Adrenal gland (tissue), 9 donors: ENCODE measurements at regions not wholly inside any gene's neighbourhood (a gene's known extent, or its start where the extent isn't known, plus 50 kb on each side); places are given as distances from the start of the nearest gene placed in this dataset.

Experiments
- DNase-seq, 7 donors: peaks; one replicate each; pipeline ENCODE4 v3.0.0-alpha.2; 2019 to 2020
- H3K27ac ChIP-seq, 5 donors: fragments of 200-600 bp; sonication (generic) in 4 of 5; 1 replicate in 3 of 5; 2 replicates in 2 of 5; pipeline versions ENCODE4 v1.5.1 to v1.8.0; 2016 to 2020; ENCODE audit warnings: mild to moderate bottlenecking in 1 of 5
- H3K27me3 ChIP-seq: fragments of 200-600 bp; 2 replicates; pipeline ENCODE4 v1.8.0; 2021
- H3K36me3 ChIP-seq, 2 donors: fragments of 200-600 bp; replicated peaks in 1 of 2; 1 replicate in 1 of 2; 2 replicates in 1 of 2; pipeline versions ENCODE4 v1.5.1 to v1.8.0; 2018 to 2022
- H3K4me1 ChIP-seq, 2 donors: fragments of 200-600 bp; replicated peaks in 1 of 2; 1 replicate in 1 of 2; 2 replicates in 1 of 2; pipeline versions ENCODE4 v1.5.1 to v1.8.0; 2018 to 2021
- H3K4me3 ChIP-seq, 4 donors: fragments of 200-600 bp; sonication (generic) in 3 of 4; one replicate each; pipeline ENCODE4 v1.5.1; 2016 to 2018
- H3K9me3 ChIP-seq, 3 donors: fragments of 200-600 bp; sonication (generic) in 1 of 3; replicated peaks in 1 of 3; 1 replicate in 2 of 3; 2 replicates in 1 of 3; pipeline versions ENCODE4 v1.5.1 to v1.8.0; 2016 to 2021
- POLR2A ChIP-seq, 2 donors: fragments of 450-650 bp; IDR thresholded peaks; one replicate each; pipeline ENCODE4 v1.6.1; 2017; ENCODE audit warnings: antibody characterized with exemption in 2 of 2, mild to moderate bottlenecking in 2 of 2, moderate library complexity in 1 of 2
- WGBS, 4 donors: extraction: QIAGEN DNeasy Blood & Tissue Kit in 2 of 4; methylation state at CpG; one replicate each; pipeline versions ENCODE4 v1.1.5 to v1.1.7; 2013 to 2017; 5-methylcytosine and 5-hydroxymethylcytosine counted together
- intact Hi-C, 2 donors: fragments of 100-400 bp; cut with DNase I; formaldehyde crosslinking; loops; one replicate each; pipeline versions ENCODE4 v1.14.1 to v1.15.0; 2022 to 2023
- TF ChIP-seq, protein P1 (sequence below), 6 experiments: fragments of 450-650 bp in 4 of 6; fragments of 200-600 bp in 2 of 6; sonication (generic) in 1 of 6; IDR thresholded peaks; 1 replicate in 5 of 6; 2 replicates in 1 of 6; pipeline versions ENCODE4 v1.5.1 to v1.8.0; 2016 to 2021; ENCODE audit warnings: antibody characterized with exemption in 6 of 6, mild to moderate bottlenecking in 2 of 6, moderate library complexity in 1 of 6
- donor health status: healthy with polysubstance abuse.
- donor health status: Bipolar disorder and iron deficiency.
- donor health status: DM: yes; HTN: yes; CAD: no.
- donor health status: DM: no; HTN: no; CAD: no.
- donor health status: DM: no; HTN: no; CAD: no.

DNA sequence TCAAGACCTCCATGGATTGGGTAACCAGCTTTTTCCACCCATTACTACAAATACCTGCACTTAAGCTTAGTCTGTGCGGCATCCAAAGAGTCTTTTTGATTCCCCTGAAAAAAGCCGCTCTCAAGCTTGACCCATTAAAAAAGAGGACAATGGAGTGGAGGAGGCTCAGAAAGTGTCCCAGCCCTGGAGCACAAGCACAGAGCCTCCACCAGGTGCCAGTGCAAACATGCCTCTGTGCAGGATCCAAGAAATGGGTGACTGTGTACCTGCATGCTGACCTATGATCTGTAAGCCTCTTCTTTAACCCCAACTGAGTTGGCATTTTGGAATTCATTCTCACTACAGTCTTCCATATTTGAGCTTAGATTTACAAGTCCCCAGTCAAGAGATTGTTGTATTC lies 168.3 kb upstream of the TLE4 start:
- TF ChIP-seq, protein P1, sequence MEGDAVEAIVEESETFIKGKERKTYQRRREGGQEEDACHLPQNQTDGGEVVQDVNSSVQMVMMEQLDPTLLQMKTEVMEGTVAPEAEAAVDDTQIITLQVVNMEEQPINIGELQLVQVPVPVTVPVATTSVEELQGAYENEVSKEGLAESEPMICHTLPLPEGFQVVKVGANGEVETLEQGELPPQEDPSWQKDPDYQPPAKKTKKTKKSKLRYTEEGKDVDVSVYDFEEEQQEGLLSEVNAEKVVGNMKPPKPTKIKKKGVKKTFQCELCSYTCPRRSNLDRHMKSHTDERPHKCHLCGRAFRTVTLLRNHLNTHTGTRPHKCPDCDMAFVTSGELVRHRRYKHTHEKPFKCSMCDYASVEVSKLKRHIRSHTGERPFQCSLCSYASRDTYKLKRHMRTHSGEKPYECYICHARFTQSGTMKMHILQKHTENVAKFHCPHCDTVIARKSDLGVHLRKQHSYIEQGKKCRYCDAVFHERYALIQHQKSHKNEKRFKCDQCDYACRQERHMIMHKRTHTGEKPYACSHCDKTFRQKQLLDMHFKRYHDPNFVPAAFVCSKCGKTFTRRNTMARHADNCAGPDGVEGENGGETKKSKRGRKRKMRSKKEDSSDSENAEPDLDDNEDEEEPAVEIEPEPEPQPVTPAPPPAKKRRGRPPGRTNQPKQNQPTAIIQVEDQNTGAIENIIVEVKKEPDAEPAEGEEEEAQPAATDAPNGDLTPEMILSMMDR (IDR thresholded peaks at IDR 0.05) = no peak
- no peak for TF ChIP-seq POLR2A (IDR thresholded peaks at IDR 0.05)
- H3K27ac ChIP-seq = no peak overlapping the region
- H3K27me3 ChIP-seq = no peaks in the 10 kb centered on the region
- H3K4me3 ChIP-seq = no peak overlapping the region
- WGBS, 4 donors = 86 to 95% (median 92%) methylated on average over 2 of the region's 2 CpGs
- intact Hi-C loops = no loop called here
- no peaks in the 10 kb centered on the region for H3K4me1 ChIP-seq
- no peak for DNase-seq
- no peaks in the 10 kb centered on the region for H3K9me3 ChIP-seq
- H3K36me3 ChIP-seq = no peaks in the 10 kb centered on the region

DNA sequence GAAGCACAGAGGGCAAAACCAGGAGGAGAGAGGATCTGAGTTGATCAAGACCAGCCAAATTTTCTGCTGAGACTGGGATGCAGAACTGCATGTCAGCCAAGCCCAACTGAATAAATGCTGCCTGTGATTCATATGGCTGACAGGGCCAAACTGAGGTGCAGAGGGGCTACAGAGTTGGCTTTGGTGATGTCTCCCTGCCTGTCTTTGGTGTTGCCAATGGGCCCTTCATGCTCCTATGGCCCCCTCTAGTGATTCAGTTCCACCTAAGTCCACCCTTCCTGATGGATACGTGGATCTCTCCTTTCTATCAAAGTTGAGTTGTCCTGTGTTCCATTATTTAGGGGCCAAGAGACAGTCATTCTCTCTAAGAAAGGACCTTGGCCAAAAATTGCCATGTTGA lies 163.6 kb upstream of the TLE4 start:
- Histone ChIP-seq H3K36me3 (no peaks in the 10 kb centered on the region), H3K27me3 (no peaks in the 10 kb centered on the region), H3K4me1 (no peaks in the 10 kb centered on the region), H3K27ac (no peak overlapping the region), H3K4me3 (no peak overlapping the region), H3K9me3 (no peaks in the 10 kb centered on the region)
- no peak for TF ChIP-seq POLR2A (IDR thresholded peaks at IDR 0.05)
- TF ChIP-seq, protein P1 (IDR thresholded peaks at IDR 0.05) = no peak
- 76 to 100% (median 80%) methylated on average over 1 of the region's 1 CpG for WGBS, 4 donors
- DNase-seq = no peak
- intact Hi-C loops = no loop called here

DNA sequence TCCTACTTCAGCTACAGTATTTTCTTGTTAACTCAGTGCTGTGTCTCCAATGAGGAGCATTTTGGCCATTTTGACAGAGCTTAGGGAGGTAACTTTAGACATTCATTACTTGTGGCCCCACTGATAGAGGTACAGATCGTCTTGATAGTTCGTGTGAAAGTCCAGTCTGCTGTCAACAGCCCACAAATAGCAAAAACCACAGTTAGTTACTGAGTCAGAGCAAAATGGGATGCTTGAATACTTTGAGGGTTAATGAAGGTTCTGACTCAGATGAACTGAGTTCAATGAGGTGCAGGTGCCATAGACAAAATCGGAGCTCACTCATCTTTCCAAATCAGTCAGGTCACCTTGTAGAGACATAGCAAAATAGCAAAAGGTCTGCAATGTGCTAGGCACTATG lies 163.1 kb upstream of the TLE4 start:
- no peaks in the 10 kb centered on the region for H3K4me1 ChIP-seq
- no peaks in the 10 kb centered on the region for H3K27me3 ChIP-seq
- no peaks in the 10 kb centered on the region for H3K9me3 ChIP-seq
- H3K4me3 ChIP-seq = no peak overlapping the region
- WGBS, 4 donors = 37 to 76% (median 63%) methylated on average over 3 of the region's 3 CpGs
- intact Hi-C loops = no loop called here
- no peak for TF ChIP-seq POLR2A (IDR thresholded peaks at IDR 0.05)
- TF ChIP-seq, protein P1 (IDR thresholded peaks at IDR 0.05) = no peak
- no peaks in the 10 kb centered on the region for H3K36me3 ChIP-seq
- no peak overlapping the region for H3K27ac ChIP-seq
- no peak for DNase-seq

DNA sequence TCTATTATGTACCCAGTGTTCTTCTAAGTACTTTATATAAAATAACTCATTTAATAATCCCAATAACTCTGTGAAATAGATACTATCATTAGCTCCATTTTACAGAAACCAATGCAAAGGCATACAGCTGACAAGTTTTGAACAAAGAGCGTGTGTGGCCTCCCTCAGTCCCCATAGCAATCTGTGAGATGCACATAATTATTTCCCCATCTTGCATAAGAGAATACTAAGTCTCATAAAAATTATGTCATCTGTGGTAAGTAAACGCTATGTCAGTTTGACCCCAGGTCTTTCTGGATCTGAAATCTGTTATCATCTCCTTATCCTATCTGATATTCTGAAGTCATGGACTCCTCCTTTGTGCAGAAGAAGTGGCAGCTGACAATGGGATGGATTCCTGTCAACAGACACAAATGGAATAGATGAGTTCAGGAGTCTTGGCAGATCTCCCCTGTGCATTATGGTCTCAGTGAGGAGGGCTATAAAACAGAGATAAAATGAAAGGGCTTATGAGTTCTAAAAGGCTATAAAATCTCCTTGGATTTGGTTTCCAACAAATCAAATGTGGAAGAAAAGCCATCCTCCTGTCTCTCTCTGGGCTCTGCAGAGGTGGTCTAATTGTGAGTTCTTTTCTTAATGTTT lies 162.5 kb upstream of the TLE4 start:
- H3K4me3 ChIP-seq = no peak overlapping the region
- 75 to 82% (median 80%) methylated on average over 2 of the region's 2 CpGs for WGBS, 4 donors
- H3K27me3 ChIP-seq = no peaks in the 10 kb centered on the region
- TF ChIP-seq, protein P1 (IDR thresholded peaks at IDR 0.05) = no peak
- TF ChIP-seq POLR2A (IDR thresholded peaks at IDR 0.05) = no peak
- no peak overlapping the region for H3K27ac ChIP-seq
- no peak for DNase-seq
- intact Hi-C loops = no loop called here
- no peaks in the 10 kb centered on the region for H3K4me1 ChIP-seq
- H3K36me3 ChIP-seq = no peaks in the 10 kb centered on the region
- H3K9me3 ChIP-seq = no peaks in the 10 kb centered on the region
